ENCODE measurements at regions not wholly inside any gene's neighbourhood (a gene's known extent, or its start where the extent isn't known, plus 50 kb on each side); places are given as distances from the start of the nearest gene placed in this dataset.

- H3K4me3 ChIP-seq (ENCODE audit: low read depth, low read length), result no peak overlapping the region
- DNase-seq (ENCODE audit: low read depth), result no peak
- no peak for TF ChIP-seq CTCF (IDR thresholded peaks at IDR 0.05; ENCODE audit: control insufficient read depth, extremely low read depth, insufficient read depth)
Observed at GRCh38 chr4:136812100-136812880, 720.0 kb downstream of the PCDH18 start.

DNA sequence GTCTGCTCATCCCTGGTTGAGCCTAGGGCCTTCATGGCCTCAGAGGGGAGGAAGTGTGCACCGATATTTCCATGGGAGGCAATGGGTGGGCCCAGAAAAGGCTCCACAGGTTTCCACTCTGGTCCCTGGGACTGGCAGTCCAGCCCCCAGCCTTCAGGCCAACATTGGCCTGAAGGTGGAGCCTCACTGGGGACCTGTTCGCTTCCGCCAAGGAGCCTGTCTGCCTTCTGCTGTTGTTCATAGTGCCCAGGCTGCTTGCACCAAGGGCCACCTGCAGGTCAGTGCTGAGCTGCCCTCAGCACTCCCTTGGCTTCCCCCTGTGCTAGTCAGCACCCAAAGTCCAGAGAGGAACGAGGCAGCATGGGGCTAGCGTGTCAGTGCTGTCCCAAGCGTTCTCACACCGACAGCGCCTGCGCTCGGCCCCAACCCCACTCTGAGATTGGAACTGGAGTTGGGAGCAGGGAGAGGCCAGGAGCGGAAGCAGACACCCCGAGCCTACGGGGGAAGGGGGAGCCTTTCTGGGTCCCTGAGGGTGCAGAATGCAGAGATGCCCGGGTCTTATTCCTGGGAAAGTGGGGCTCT lies 720.7 kb downstream of the PCDH18 start:
- no peak for DNase-seq (ENCODE audit: low read depth)
- no peak for TF ChIP-seq CTCF (IDR thresholded peaks at IDR 0.05; ENCODE audit: control insufficient read depth, extremely low read depth, insufficient read depth)
- no peak overlapping the region for H3K4me3 ChIP-seq (ENCODE audit: low read depth, low read length)

DNA sequence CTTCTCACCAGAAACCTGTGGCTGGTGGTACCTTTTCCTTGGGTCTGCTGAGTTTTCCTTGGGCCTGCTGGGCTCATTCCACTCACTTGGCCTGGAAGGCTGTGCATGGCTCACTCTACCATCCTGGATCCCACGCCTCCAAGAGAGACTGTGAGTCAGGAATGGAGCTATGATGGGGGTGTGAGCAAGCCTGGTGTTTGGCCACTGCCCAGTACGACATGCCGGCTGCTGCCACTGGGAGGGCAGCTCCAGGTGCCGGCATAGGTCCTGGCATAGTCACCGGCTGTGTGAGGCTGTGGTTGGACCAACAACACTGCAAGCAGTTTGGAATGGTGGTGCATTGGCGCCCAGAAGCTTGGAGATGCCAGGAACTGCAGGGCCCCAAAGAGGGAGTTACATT lies 721.7 kb downstream of the PCDH18 start:
- no peak overlapping the region for H3K4me3 ChIP-seq (ENCODE audit: low read depth, low read length)
- no peak for TF ChIP-seq CTCF (IDR thresholded peaks at IDR 0.05; ENCODE audit: control insufficient read depth, extremely low read depth, insufficient read depth)
- DNase-seq (ENCODE audit: low read depth), result no peak

- TF ChIP-seq CTCF (IDR thresholded peaks at IDR 0.05; ENCODE audit: control insufficient read depth, extremely low read depth, insufficient read depth), result no peak
- H3K4me3 ChIP-seq (ENCODE audit: low read depth, low read length), result no peak overlapping the region
- no peak for DNase-seq (ENCODE audit: low read depth)
Observed at GRCh38 chr4:136806844-136807243, 725.5 kb downstream of the PCDH18 start.

- TF ChIP-seq CTCF (IDR thresholded peaks at IDR 0.05; ENCODE audit: control insufficient read depth, extremely low read depth, insufficient read depth), result no peak
- no peak overlapping the region for H3K4me3 ChIP-seq (ENCODE audit: low read depth, low read length)
- DNase-seq (ENCODE audit: low read depth), result no peak
Observed at GRCh38 chr4:136805617-136806016, 726.7 kb downstream of the PCDH18 start.

DNA sequence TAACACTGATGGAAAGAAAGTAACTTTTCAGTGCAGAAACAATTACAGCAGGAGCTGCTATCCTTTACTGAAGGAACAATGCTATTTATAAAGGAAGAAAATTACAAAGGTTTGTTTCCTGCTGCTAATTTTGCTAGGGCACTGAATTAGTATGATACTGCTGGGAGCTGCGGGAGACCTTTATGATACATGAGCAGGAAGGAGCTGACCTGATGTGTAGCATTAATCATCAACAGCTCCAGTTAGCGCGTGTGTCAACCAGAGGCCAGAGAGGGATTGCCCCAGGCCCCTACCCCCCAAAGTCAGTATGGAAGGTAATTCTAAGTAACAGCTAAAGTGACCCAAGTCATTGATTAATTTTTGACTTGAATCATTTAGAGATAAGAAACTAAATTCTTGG lies 728.9 kb downstream of the PCDH18 start:
- DNase-seq (ENCODE audit: low read depth), result no peak
- H3K4me3 ChIP-seq (ENCODE audit: low read depth, low read length), result no peak overlapping the region
- TF ChIP-seq CTCF (IDR thresholded peaks at IDR 0.05; ENCODE audit: control insufficient read depth, extremely low read depth, insufficient read depth), result no peak

DNA sequence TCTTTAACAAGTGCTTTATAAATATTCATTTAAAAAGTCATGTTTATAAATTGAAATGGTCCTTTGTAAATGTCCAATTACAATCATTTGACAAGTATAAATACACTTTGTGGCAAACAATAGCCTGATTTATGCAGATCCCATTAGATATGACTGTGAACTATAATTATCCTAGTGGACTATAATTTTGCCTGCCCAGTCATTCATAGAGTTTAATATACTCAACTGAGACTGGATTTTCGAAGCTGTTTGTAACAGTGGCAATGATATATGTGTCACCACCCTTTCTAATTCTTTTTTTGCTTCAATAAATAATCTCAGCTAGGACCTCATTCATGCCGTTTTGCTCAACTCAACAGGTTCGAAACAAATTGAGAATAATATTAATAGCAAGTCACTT lies 732.0 kb downstream of the PCDH18 start:
- no peak for DNase-seq (ENCODE audit: low read depth)
- no peak for TF ChIP-seq CTCF (IDR thresholded peaks at IDR 0.05; ENCODE audit: control insufficient read depth, extremely low read depth, insufficient read depth)
- H3K4me3 ChIP-seq (ENCODE audit: low read depth, low read length), result no peak overlapping the region

Measured in LNCaP clone FGC (cell line).